HL-60 (cell line): ENCODE measurements at regions not wholly inside any gene's neighbourhood (a gene's known extent, or its start where the extent isn't known, plus 50 kb on each side); places are given as distances from the start of the nearest gene placed in this dataset.

Source experiments
- DNase-seq, 2 experiments: peaks; one replicate each; pipeline ENCODE4 v3.0.0-alpha.2; 2010 to 2020; ENCODE audit warnings: low read depth in 1 of 2, low spot score in 1 of 2
- H3K27ac ChIP-seq: fragments of 250-450 bp; sonication (Bioruptor Pico); replicated peaks from 2 replicates; pipeline ENCODE4 v1.5.1; 2020; ENCODE audit warnings: mild to moderate bottlenecking, moderate library complexity
- H3K27me3 ChIP-seq: fragments of 250-450 bp; sonication (Bioruptor Pico); 2 replicates; pipeline ENCODE4 v1.5.1; 2021; ENCODE audit warnings: mild to moderate bottlenecking, moderate library complexity; ENCODE audit not compliant: insufficient read depth, poor library complexity, severe bottlenecking
- H3K4me3 ChIP-seq: replicated peaks from 2 replicates; pipeline ENCODE4 v1.5.1; 2011; ENCODE audit warnings: mild to moderate bottlenecking, control low read depth, low read length; ENCODE audit not compliant: insufficient read depth
- CTCF ChIP-seq: IDR thresholded peaks from one replicate; pipeline ENCODE4 v1.5.1; 2011; ENCODE audit warnings: low read length, control low read depth, inconsistent platforms; ENCODE audit not compliant: insufficient read depth
- GABPA ChIP-seq: IDR thresholded peaks from 2 replicates; pipeline ENCODE4 v1.6.1; 2012; ENCODE audit warnings: low read depth
- POLR2AphosphoS5 ChIP-seq: IDR thresholded peaks from 2 replicates; pipeline ENCODE4 v1.6.1; 2012; ENCODE audit warnings: low read depth
- REST ChIP-seq: IDR thresholded peaks from 2 replicates; pipeline ENCODE4 v1.6.1; 2012; ENCODE audit warnings: low read depth; ENCODE audit not compliant: insufficient replicate concordance
- SPI1 ChIP-seq: IDR thresholded peaks from 2 replicates; pipeline ENCODE4 v1.6.1; 2012; ENCODE audit warnings: low read depth, mild to moderate bottlenecking, borderline replicate concordance

GRCh38 chr12:94718114-94718513, 67.8 kb upstream of the TMCC3 start:
- no peak for DNase-seq
- TF ChIP-seq POLR2AphosphoS5 (no peak), GABPA (no peak), SPI1 (no peak), CTCF (no peak), REST (no peak)
- H3K27me3 ChIP-seq: peaks cover 2% of the 10 kb centered on the region
- H3K4me3 ChIP-seq: no peak overlapping the region
- H3K27ac ChIP-seq: no peak overlapping the region

- Histone ChIP-seq H3K27me3 (peaks cover 2% of the 10 kb centered on the region), H3K27ac (no peak overlapping the region), H3K4me3 (no peak overlapping the region)
- no peak for DNase-seq
- no peak for TF ChIP-seq POLR2AphosphoS5
- TF ChIP-seq CTCF: no peak
- no peak for TF ChIP-seq SPI1
- no peak for TF ChIP-seq GABPA
- TF ChIP-seq REST: no peak
Observed at GRCh38 chr12:94717656-94718055, 67.3 kb upstream of the TMCC3 start.

- Histone ChIP-seq H3K27me3 (no peaks in the 10 kb centered on the region), H3K4me3 (no peak overlapping the region), H3K27ac (no peak overlapping the region)
- TF ChIP-seq POLR2AphosphoS5 (no peak), SPI1 (no peak)
- no peak for DNase-seq
Observed at GRCh38 chr12:94717108-94717507, 66.8 kb upstream of the TMCC3 start.

GRCh38 chr12:94716339-94716738, 66.0 kb upstream of the TMCC3 start:
- H3K4me3 ChIP-seq: no peak overlapping the region
- no peaks in the 10 kb centered on the region for H3K27me3 ChIP-seq
- H3K27ac ChIP-seq: no peak overlapping the region
- no peak for DNase-seq
- no peak for TF ChIP-seq REST
- no peak for TF ChIP-seq SPI1
- no peak for TF ChIP-seq CTCF
- no peak for TF ChIP-seq POLR2AphosphoS5
- TF ChIP-seq GABPA: no peak
